ENCODE measurements at regions not wholly inside any gene's neighbourhood (a gene's known extent, or its start where the extent isn't known, plus 50 kb on each side); places are given as distances from the start of the nearest gene placed in this dataset.

- no peak for DNase-seq (ENCODE audit: low read depth in 2 of 2)
- no peak for TF ChIP-seq CTCF (IDR thresholded peaks at IDR 0.05; ENCODE audit: low read depth, low read length)
- no peak overlapping the region for H3K4me3 ChIP-seq (replicated peaks in 1 of 2; ENCODE audit: low read depth in 2 of 2, low read length in 2 of 2)
These were observed 577.9 kb upstream of the ALCAM start for GRCh38 chr3:104788807-104789206.

GRCh38 chr3:104791331-104791730 is 575.4 kb upstream of the ALCAM start:
- no peak for DNase-seq (ENCODE audit: low read depth in 2 of 2)
- no peak for TF ChIP-seq CTCF (IDR thresholded peaks at IDR 0.05; ENCODE audit: low read depth, low read length)
- H3K4me3 ChIP-seq (replicated peaks in 1 of 2; ENCODE audit: low read depth in 2 of 2, low read length in 2 of 2), result no peak overlapping the region

- H3K4me3 ChIP-seq (replicated peaks in 1 of 2; ENCODE audit: low read depth in 2 of 2, low read length in 2 of 2), result no peak overlapping the region
- no peak for TF ChIP-seq CTCF (IDR thresholded peaks at IDR 0.05; ENCODE audit: low read depth, low read length)
- DNase-seq (ENCODE audit: low read depth in 2 of 2), result no peak
These were observed 570.2 kb upstream of the ALCAM start for GRCh38 chr3:104796556-104796955.

- DNase-seq (ENCODE audit: low read depth in 2 of 2), result no peak
- TF ChIP-seq CTCF (IDR thresholded peaks at IDR 0.05; ENCODE audit: low read depth, low read length), result no peak
- no peak overlapping the region for H3K4me3 ChIP-seq (replicated peaks in 1 of 2; ENCODE audit: low read depth in 2 of 2, low read length in 2 of 2)
These were observed 561.7 kb upstream of the ALCAM start for GRCh38 chr3:104805042-104805441.

DNA sequence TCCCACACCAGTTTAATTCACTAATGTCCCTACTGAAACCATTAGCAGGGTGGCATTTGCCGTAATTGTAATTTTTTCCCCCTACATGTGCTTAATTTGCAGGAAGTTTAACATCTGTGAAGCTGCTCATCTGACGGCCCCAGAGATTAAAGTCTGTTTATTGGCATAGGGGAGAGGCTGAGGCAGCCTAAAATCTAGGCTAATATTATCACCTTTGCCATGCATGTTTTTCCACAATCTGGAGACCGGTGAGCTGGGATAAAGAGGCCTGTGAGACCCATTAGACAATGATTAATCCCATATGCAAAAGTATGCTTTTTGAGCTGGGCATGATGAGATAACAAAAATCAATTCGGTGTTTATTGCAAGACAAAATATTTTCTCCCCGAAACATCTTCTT is 561.2 kb upstream of the ALCAM start:
- H3K4me3 ChIP-seq (replicated peaks in 1 of 2; ENCODE audit: low read depth in 2 of 2, low read length in 2 of 2), result no peak overlapping the region
- no peak for TF ChIP-seq CTCF (IDR thresholded peaks at IDR 0.05; ENCODE audit: low read depth, low read length)
- DNase-seq (ENCODE audit: low read depth in 2 of 2), result no peak

- TF ChIP-seq CTCF (IDR thresholded peaks at IDR 0.05; ENCODE audit: low read depth, low read length), result no peak
- no peak overlapping the region for H3K4me3 ChIP-seq (replicated peaks in 1 of 2; ENCODE audit: low read depth in 2 of 2, low read length in 2 of 2)
- no peak for DNase-seq (ENCODE audit: low read depth in 2 of 2)
These were observed 555.8 kb upstream of the ALCAM start for GRCh38 chr3:104810896-104811295.

GRCh38 chr3:104816008-104816407 is 550.7 kb upstream of the ALCAM start:
- DNase-seq (ENCODE audit: low read depth in 2 of 2), result no peak
- H3K4me3 ChIP-seq (replicated peaks in 1 of 2; ENCODE audit: low read depth in 2 of 2, low read length in 2 of 2), result no peak overlapping the region
- TF ChIP-seq CTCF (IDR thresholded peaks at IDR 0.05; ENCODE audit: low read depth, low read length), result no peak
